ENCODE measurements at regions not wholly inside any gene's neighbourhood (a gene's known extent, or its start where the extent isn't known, plus 50 kb on each side); places are given as distances from the start of the nearest gene placed in this dataset.

- Histone ChIP-seq H3K23ac (ENCODE audit: low read depth, low read length) (no peak overlapping the region), H3K27ac (ENCODE audit: insufficient read depth, low read length) (no peak overlapping the region), H2BK5ac (ENCODE audit: low read depth, low read length, poor library complexity, severe bottlenecking) (no peak overlapping the region), H3K79me1 (ENCODE audit: low read depth in 1 of 2, low read length in 2 of 2) (no peaks in the 10 kb centered on the region), H4K8ac (ENCODE audit: low read depth in 2 of 2, low read length in 2 of 2) (no peak overlapping the region), H4K20me1 (ENCODE audit: insufficient read depth, low read length) (no peaks in the 10 kb centered on the region), H2AK9ac (replicated peaks; ENCODE audit: low read depth, low read length, poor library complexity) (no peak overlapping the region), H3K9me3 (ENCODE audit: control insufficient read depth, insufficient read depth, low read length) (peaks cover 31% of the 10 kb centered on the region), H3K4me2 (ENCODE audit: low read depth, low read length) (no peak overlapping the region), H4K5ac (ENCODE audit: low read depth, low read length) (no peak overlapping the region), H3K14ac (replicated peaks; ENCODE audit: low read depth, low read length) (no peak overlapping the region), H3K56ac (ENCODE audit: extremely low read depth, insufficient read depth, low read length) (no peak overlapping the region), H3K4me3 (ENCODE audit: insufficient read depth, low read depth, low read length) (no peak overlapping the region), H3K4me1 (ENCODE audit: control insufficient read depth, insufficient read depth, low read length) (no peaks in the 10 kb centered on the region), H3K27me3 (ENCODE audit: control insufficient read depth, insufficient read depth, low read length) (no peaks in the 10 kb centered on the region), H2BK20ac (ENCODE audit: low read depth, low read length) (no peak overlapping the region), H2BK120ac (ENCODE audit: low read depth, low read length) (no peak overlapping the region), H3K4ac (ENCODE audit: low read depth, low read length) (no peak overlapping the region), H2BK15ac (ENCODE audit: low read depth, low read length) (no peak overlapping the region), H3K18ac (ENCODE audit: low read depth, low read length) (no peak overlapping the region), H3K36me3 (ENCODE audit: control insufficient read depth, insufficient read depth, low read length) (no peaks in the 10 kb centered on the region), H3K9me1 (ENCODE audit: insufficient read depth, low read length) (no peaks in the 10 kb centered on the region), H2AFZ (replicated peaks; ENCODE audit: low read length, poor library complexity) (no peak overlapping the region), H4K91ac (ENCODE audit: insufficient read depth, low read depth, low read length) (no peak overlapping the region), H3K9ac (ENCODE audit: low read depth, low read length) (no peak overlapping the region), H2AK5ac (ENCODE audit: low read depth, low read length) (no peak overlapping the region)
- ChIA-PET POLR2A (ENCODE audit: unreplicated experiment) (no interaction called here), CTCF (no interaction called here)
- DNase-seq (no peak), ATAC-seq (ENCODE audit: low read depth) (no peak)
- BruUV-seq (replicated peaks): no TSS peak
- intact Hi-C loops (cut with micrococcal nuclease): no loop called here
- no CpG with 5 or more reads among the region's 3 CpGs for WGBS, 2 experiments (ENCODE audit: extremely low coverage in 2 of 2, insufficient read length in 1 of 2)
- in situ Hi-C loops (cut with MboI; ENCODE audit: low sequenced_read_pairs): no loop called here
- dilution Hi-C loops (cut with HindIII; ENCODE audit: low sequenced_read_pairs, unreplicated experiment): no loop called here
- TF ChIP-seq RFX5 (IDR thresholded peaks at IDR 0.05; ENCODE audit: low read depth, low read length): no peak
- no peak for TF ChIP-seq RCOR1 (IDR thresholded peaks at IDR 0.05; ENCODE audit: insufficient replicate concordance, low read length)
- no peak for TF ChIP-seq RAD21 (IDR thresholded peaks at IDR 0.05; ENCODE audit: low read length)
- no peak for TF ChIP-seq POLR2A (IDR thresholded peaks at IDR 0.05; ENCODE audit: low read depth, low read length)
- TF ChIP-seq MAZ (IDR thresholded peaks at IDR 0.05; ENCODE audit: borderline replicate concordance, low read depth, low read length): no peak
- no peak for TF ChIP-seq CHD1 (IDR thresholded peaks at IDR 0.05; ENCODE audit: low read depth, low read length)
- TF ChIP-seq FOS (IDR thresholded peaks at IDR 0.05; ENCODE audit: low read depth, low read length): no peak
- TF ChIP-seq USF2 (IDR thresholded peaks at IDR 0.05; ENCODE audit: low read depth, low read length): no peak
- no peak for TF ChIP-seq CTCF (conservative IDR thresholded peaks at IDR 0.05; ENCODE audit: low read depth, low read length)
- no peak for TF ChIP-seq BHLHE40 (IDR thresholded peaks at IDR 0.05; ENCODE audit: low read depth, low read length)
- no peak for TF ChIP-seq MAFK (IDR thresholded peaks at IDR 0.05; ENCODE audit: low read depth, low read length)
- no peak for TF ChIP-seq SMC3 (IDR thresholded peaks at IDR 0.05; ENCODE audit: low read depth, low read length)
- no peak for TF ChIP-seq CEBPB (IDR thresholded peaks at IDR 0.05; ENCODE audit: low read depth, low read length)
- TF ChIP-seq NFE2L2 (IDR thresholded peaks at IDR 0.05; ENCODE audit: low read depth, low read length): no peak
- TF ChIP-seq, protein P1, sequence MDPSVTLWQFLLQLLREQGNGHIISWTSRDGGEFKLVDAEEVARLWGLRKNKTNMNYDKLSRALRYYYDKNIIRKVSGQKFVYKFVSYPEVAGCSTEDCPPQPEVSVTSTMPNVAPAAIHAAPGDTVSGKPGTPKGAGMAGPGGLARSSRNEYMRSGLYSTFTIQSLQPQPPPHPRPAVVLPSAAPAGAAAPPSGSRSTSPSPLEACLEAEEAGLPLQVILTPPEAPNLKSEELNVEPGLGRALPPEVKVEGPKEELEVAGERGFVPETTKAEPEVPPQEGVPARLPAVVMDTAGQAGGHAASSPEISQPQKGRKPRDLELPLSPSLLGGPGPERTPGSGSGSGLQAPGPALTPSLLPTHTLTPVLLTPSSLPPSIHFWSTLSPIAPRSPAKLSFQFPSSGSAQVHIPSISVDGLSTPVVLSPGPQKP (IDR thresholded peaks at IDR 0.05; ENCODE audit: borderline replicate concordance, low read depth, low read length): no peak
- TF ChIP-seq MXI1 (IDR thresholded peaks at IDR 0.05; ENCODE audit: borderline replicate concordance, low read depth, low read length): no peak
These were observed 197.7 kb downstream of the TENT4A start for GRCh38 chr5:6910950-6911349.

Measured in IMR-90 (cell line).